ENCODE measurements at regions not wholly inside any gene's neighbourhood (a gene's known extent, or its start where the extent isn't known, plus 50 kb on each side); places are given as distances from the start of the nearest gene placed in this dataset.

GRCh38 chr4:188430384-188430783 lies 291.1 kb downstream of the TRIML1 start:
- no peak for DNase-seq
- H3K9me3 ChIP-seq: no peaks in the 10 kb centered on the region
- no peaks in the 10 kb centered on the region for H3K27me3 ChIP-seq
- H3K27ac ChIP-seq: no peak overlapping the region
- 15 to 35% methylated on average over 2 of the region's 2 CpGs for WGBS, 2 donors
- H3K36me3 ChIP-seq: no peaks in the 10 kb centered on the region
- no peak for ATAC-seq
- peaks cover 0 to 4% (median 3%) of the 10 kb centered on the region in 3 donors for H3K4me1 ChIP-seq
- FAIRE-seq: no peak
- intact Hi-C loops (cut with DNase I): no loop called here
- no peak overlapping the region for H3K4me3 ChIP-seq
- no peak for TF ChIP-seq CTCF (IDR thresholded peaks at IDR 0.05)

- intact Hi-C loops (cut with DNase I): no loop called here
- DNase-seq (no peak), ATAC-seq (no peak), FAIRE-seq (no peak)
- 67 to 83% methylated on average over 7 of the region's 7 CpGs for WGBS, 2 donors
- peaks cover 0 to 4% (median 3%) of the 10 kb centered on the region in 3 donors for H3K4me1 ChIP-seq
- H3K36me3 ChIP-seq: no peaks in the 10 kb centered on the region
- no peaks in the 10 kb centered on the region for H3K9me3 ChIP-seq
- no peak overlapping the region for H3K4me3 ChIP-seq
- TF ChIP-seq CTCF (IDR thresholded peaks at IDR 0.05): no peak
- H3K27ac ChIP-seq: no peak overlapping the region
- no peaks in the 10 kb centered on the region for H3K27me3 ChIP-seq
Observed at GRCh38 chr4:188432328-188432727, 293.1 kb downstream of the TRIML1 start.

- DNase-seq (no peak), ATAC-seq (no peak), FAIRE-seq (no peak)
- Histone ChIP-seq H3K27me3 (no peaks in the 10 kb centered on the region), H3K9me3 (no peaks in the 10 kb centered on the region), H3K36me3 (no peaks in the 10 kb centered on the region), H3K4me1 (peaks cover 0 to 4% (median 0%) of the 10 kb centered on the region in 3 donors), H3K4me3 (no peak overlapping the region), H3K27ac (no peak overlapping the region)
- no peak for TF ChIP-seq CTCF (IDR thresholded peaks at IDR 0.05)
- WGBS, 2 donors: 70 to 78% methylated on average over 4 of the region's 4 CpGs
- intact Hi-C loops (cut with DNase I): no loop called here
Observed at GRCh38 chr4:188433741-188434315, 294.6 kb downstream of the TRIML1 start.

- DNase-seq: no peak
- no peak for ATAC-seq
- intact Hi-C loops (cut with DNase I): no loop called here
- H3K27ac ChIP-seq: no peak overlapping the region
- WGBS, 2 donors: 64 to 72% methylated on average over 6 of the region's 6 CpGs
- no peak for TF ChIP-seq CTCF (IDR thresholded peaks at IDR 0.05)
- no peak overlapping the region for H3K4me3 ChIP-seq
- H3K9me3 ChIP-seq: no peaks in the 10 kb centered on the region
- no peak for FAIRE-seq
- H3K27me3 ChIP-seq: no peaks in the 10 kb centered on the region
- no peaks in the 10 kb centered on the region for H3K4me1 ChIP-seq
- no peaks in the 10 kb centered on the region for H3K36me3 ChIP-seq
Observed at GRCh38 chr4:188434643-188435042, 295.4 kb downstream of the TRIML1 start.

- FAIRE-seq: no peak
- TF ChIP-seq CTCF (IDR thresholded peaks at IDR 0.05): no peak
- no peak for DNase-seq
- H3K4me3 ChIP-seq: no peak overlapping the region
- no peaks in the 10 kb centered on the region for H3K9me3 ChIP-seq
- no peaks in the 10 kb centered on the region for H3K4me1 ChIP-seq
- no peak overlapping the region for H3K27ac ChIP-seq
- intact Hi-C loops (cut with DNase I): no loop called here
- WGBS, 2 donors: 68 to 80% methylated on average over 4 of the region's 4 CpGs
- H3K36me3 ChIP-seq: no peaks in the 10 kb centered on the region
- no peak for ATAC-seq
- H3K27me3 ChIP-seq: no peaks in the 10 kb centered on the region
Observed at GRCh38 chr4:188435381-188435780, 296.1 kb downstream of the TRIML1 start.

All from pancreas (tissue), 10 donors.